Neural cell (in vitro differentiated cells): ENCODE measurements at regions not wholly inside any gene's neighbourhood (a gene's known extent, or its start where the extent isn't known, plus 50 kb on each side); places are given as distances from the start of the nearest gene placed in this dataset.

Experiments
- EP300 ChIP-seq: fragments of 450-650 bp; conservative IDR thresholded peaks from 2 replicates; pipeline ENCODE4 v1.6.1; 2014; ENCODE audit warnings: antibody characterized with exemption, mild to moderate bottlenecking, moderate library complexity; ENCODE audit not compliant: poor library complexity, severe bottlenecking
- EZH2 ChIP-seq: fragments of 200-600, 300-800 bp; shearing (Covaris generic), sonication (generic); IDR thresholded peaks from 2 replicates; pipeline ENCODE4 v1.6.1; 2014; ENCODE audit warnings: antibody characterized with exemption, low read length, borderline replicate concordance, mild to moderate bottlenecking; ENCODE audit not compliant: insufficient read depth, poor library complexity, severe bottlenecking
- MXI1 ChIP-seq: fragments of 450-650 bp; conservative IDR thresholded peaks from 2 replicates; pipeline ENCODE4 v1.6.1; 2014; ENCODE audit warnings: antibody characterized with exemption, mild to moderate bottlenecking; ENCODE audit not compliant: poor library complexity, severe bottlenecking
- POLR2AphosphoS5 ChIP-seq: IDR thresholded peaks from 2 replicates; pipeline ENCODE4 v1.6.1; 2012
- REST ChIP-seq: IDR thresholded peaks from 2 replicates; pipeline ENCODE4 v1.6.1; 2012; ENCODE audit warnings: borderline replicate concordance
- TAF1 ChIP-seq: IDR thresholded peaks from 2 replicates; pipeline ENCODE4 v1.6.1; 2012; ENCODE audit warnings: low read depth
- TF ChIP-seq, protein P1 (sequence below): fragments of 450-650 bp; IDR thresholded peaks from 2 replicates; pipeline ENCODE4 v1.5.1; 2014; ENCODE audit warnings: antibody characterized with exemption, mild to moderate bottlenecking, moderate library complexity; ENCODE audit not compliant: poor library complexity, severe bottlenecking

- TF ChIP-seq TAF1 (no peak), EZH2 (no peak), EP300 (no peak), REST (no peak), POLR2AphosphoS5 (no peak), MXI1 (no peak)
- TF ChIP-seq, protein P1, sequence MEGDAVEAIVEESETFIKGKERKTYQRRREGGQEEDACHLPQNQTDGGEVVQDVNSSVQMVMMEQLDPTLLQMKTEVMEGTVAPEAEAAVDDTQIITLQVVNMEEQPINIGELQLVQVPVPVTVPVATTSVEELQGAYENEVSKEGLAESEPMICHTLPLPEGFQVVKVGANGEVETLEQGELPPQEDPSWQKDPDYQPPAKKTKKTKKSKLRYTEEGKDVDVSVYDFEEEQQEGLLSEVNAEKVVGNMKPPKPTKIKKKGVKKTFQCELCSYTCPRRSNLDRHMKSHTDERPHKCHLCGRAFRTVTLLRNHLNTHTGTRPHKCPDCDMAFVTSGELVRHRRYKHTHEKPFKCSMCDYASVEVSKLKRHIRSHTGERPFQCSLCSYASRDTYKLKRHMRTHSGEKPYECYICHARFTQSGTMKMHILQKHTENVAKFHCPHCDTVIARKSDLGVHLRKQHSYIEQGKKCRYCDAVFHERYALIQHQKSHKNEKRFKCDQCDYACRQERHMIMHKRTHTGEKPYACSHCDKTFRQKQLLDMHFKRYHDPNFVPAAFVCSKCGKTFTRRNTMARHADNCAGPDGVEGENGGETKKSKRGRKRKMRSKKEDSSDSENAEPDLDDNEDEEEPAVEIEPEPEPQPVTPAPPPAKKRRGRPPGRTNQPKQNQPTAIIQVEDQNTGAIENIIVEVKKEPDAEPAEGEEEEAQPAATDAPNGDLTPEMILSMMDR = no peak
Measured at GRCh38 chr2:194363295-194363694, 1293.7 kb upstream of the SLC39A10 start.
